Glutamatergic neuron (in vitro differentiated cells): ENCODE measurements at regions not wholly inside any gene's neighbourhood (a gene's known extent, or its start where the extent isn't known, plus 50 kb on each side); places are given as distances from the start of the nearest gene placed in this dataset.

Experiments
- DNase-seq: peaks from one replicate; pipeline ENCODE4 v3.0.0; 2022
- H3K27ac Mint-ChIP-seq: one replicate; pipeline ENCODE4 v1.8.0; 2020; ENCODE audit warnings: mild to moderate bottlenecking, mixed read lengths, inconsistent platforms; ENCODE audit not compliant: unreplicated experiment
- H3K27me3 Mint-ChIP-seq: one replicate; pipeline ENCODE4 v1.8.0; 2020; ENCODE audit warnings: mild to moderate bottlenecking, moderate library complexity, mixed read lengths, inconsistent platforms; ENCODE audit not compliant: unreplicated experiment
- H3K36me3 Mint-ChIP-seq: one replicate; pipeline ENCODE4 v1.8.0; 2020; ENCODE audit warnings: mild to moderate bottlenecking, mixed read lengths, inconsistent platforms; ENCODE audit not compliant: unreplicated experiment
- H3K4me1 Mint-ChIP-seq: one replicate; pipeline ENCODE4 v1.8.0; 2020; ENCODE audit warnings: mild to moderate bottlenecking, low read depth, mixed read lengths, inconsistent platforms; ENCODE audit not compliant: unreplicated experiment
- H3K4me3 Mint-ChIP-seq: one replicate; pipeline ENCODE4 v1.8.0; 2020; ENCODE audit warnings: mild to moderate bottlenecking, mixed read lengths, inconsistent platforms; ENCODE audit not compliant: unreplicated experiment
- H3K9me3 Mint-ChIP-seq: one replicate; pipeline ENCODE4 v1.8.0; 2020; ENCODE audit warnings: mild to moderate bottlenecking, moderate library complexity, mixed read lengths, inconsistent platforms; ENCODE audit not compliant: unreplicated experiment
- CTCF ChIP-seq: fragments of 200-600 bp; sonication (generic); IDR thresholded peaks from one replicate; pipeline ENCODE4 v1.5.0; 2021; ENCODE audit not compliant: partially characterized antibody, unreplicated experiment

GRCh38 chr4:111641813-111642579 is 503.3 kb upstream of the FAM241A start:
- Mint-ChIP-seq H3K36me3 (no peaks in the 10 kb centered on the region), H3K4me3 (no peak overlapping the region), H3K27ac (no peak overlapping the region), H3K27me3 (no peaks in the 10 kb centered on the region), H3K9me3 (no peaks in the 10 kb centered on the region), H3K4me1 (peaks cover 2% of the 10 kb centered on the region)
- TF ChIP-seq CTCF = peak; percentile 75
- DNase-seq = peak; percentile 50

DNA sequence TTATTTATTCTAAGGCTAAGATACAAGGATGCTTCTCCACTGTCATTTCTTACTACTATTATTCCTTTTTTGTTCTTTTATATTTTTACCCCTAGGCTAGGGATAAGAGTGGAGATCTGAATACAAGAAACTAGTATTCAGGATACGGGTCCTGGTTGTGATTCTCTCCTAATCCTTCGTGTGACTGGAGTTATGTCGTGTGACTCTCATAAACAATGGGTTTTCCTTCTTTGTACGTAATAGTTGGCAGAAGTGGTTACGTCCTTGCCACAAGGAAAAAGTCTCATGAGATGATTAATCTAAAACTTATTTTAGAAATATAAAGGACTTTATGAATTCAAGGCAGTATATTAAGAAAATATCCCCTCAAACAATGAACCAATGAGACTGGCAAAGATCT is 497.2 kb upstream of the FAM241A start:
- TF ChIP-seq CTCF = no peak
- Mint-ChIP-seq H3K9me3 (peaks cover 2% of the 10 kb centered on the region), H3K27me3 (peaks cover 2% of the 10 kb centered on the region), H3K27ac (no peak overlapping the region), H3K4me3 (no peak overlapping the region), H3K4me1 (peaks cover 9% of the 10 kb centered on the region), H3K36me3 (no peaks in the 10 kb centered on the region)
- no peak for DNase-seq

GRCh38 chr4:111649308-111649707 is 495.9 kb upstream of the FAM241A start:
- no peak overlapping the region for H3K27ac Mint-ChIP-seq
- peaks cover 9% of the 10 kb centered on the region for H3K4me1 Mint-ChIP-seq
- H3K36me3 Mint-ChIP-seq = no peaks in the 10 kb centered on the region
- H3K27me3 Mint-ChIP-seq = peaks cover 2% of the 10 kb centered on the region
- no peak overlapping the region for H3K4me3 Mint-ChIP-seq
- no peak for DNase-seq
- no peak for TF ChIP-seq CTCF
- H3K9me3 Mint-ChIP-seq = peaks cover 2% of the 10 kb centered on the region

GRCh38 chr4:111650146-111650545 is 495.1 kb upstream of the FAM241A start:
- Mint-ChIP-seq H3K9me3 (peaks cover 2% of the 10 kb centered on the region), H3K4me1 (peaks cover 9% of the 10 kb centered on the region), H3K27ac (no peak overlapping the region), H3K27me3 (peaks cover 2% of the 10 kb centered on the region), H3K4me3 (no peak overlapping the region), H3K36me3 (no peaks in the 10 kb centered on the region)
- TF ChIP-seq CTCF = no peak
- no peak for DNase-seq

GRCh38 chr4:111650674-111651086 is 494.6 kb upstream of the FAM241A start:
- no peaks in the 10 kb centered on the region for H3K36me3 Mint-ChIP-seq
- peaks cover 2% of the 10 kb centered on the region for H3K9me3 Mint-ChIP-seq
- H3K4me1 Mint-ChIP-seq = peaks cover 9% of the 10 kb centered on the region
- no peak for TF ChIP-seq CTCF
- H3K4me3 Mint-ChIP-seq = peak overlapping the region; percentile 9
- no peak for DNase-seq
- H3K27me3 Mint-ChIP-seq = peaks cover 2% of the 10 kb centered on the region
- no peak overlapping the region for H3K27ac Mint-ChIP-seq
